GM21447 (cell line): ENCODE measurements at regions not wholly inside any gene's neighbourhood (a gene's known extent, or its start where the extent isn't known, plus 50 kb on each side); places are given as distances from the start of the nearest gene placed in this dataset.

Experiments
- ATAC-seq: cut with Tn5 transposase; IDR thresholded peaks from one replicate; pipeline ENCODE4 v1.9.1; 2021; ENCODE audit not compliant: unreplicated experiment

- no peak for ATAC-seq
These were observed 371.6 kb downstream of the RPRM start for GRCh38 chr2:153106802-153107477.

GRCh38 chr2:153105829-153106578 lies 372.6 kb downstream of the RPRM start:
- no peak for ATAC-seq

DNA sequence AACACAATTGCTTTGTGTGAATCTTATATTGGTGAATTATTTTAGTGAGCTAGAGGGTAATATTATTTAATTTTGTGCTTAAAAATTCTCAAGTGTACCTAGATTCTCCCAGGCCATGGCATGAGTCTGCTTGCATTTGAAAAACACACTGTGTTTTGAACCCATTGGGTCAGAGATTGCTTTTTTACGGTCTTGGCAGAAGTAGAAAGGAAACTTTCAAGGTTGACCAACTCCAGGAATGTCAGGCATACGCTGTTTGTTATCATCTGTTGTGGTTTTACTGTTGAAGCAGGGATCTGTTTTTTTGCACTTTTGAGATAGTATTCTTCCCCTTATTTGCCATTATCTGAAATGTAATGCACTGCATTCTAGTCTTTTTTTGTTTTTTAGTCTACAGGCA lies 377.4 kb downstream of the RPRM start:
- no peak for ATAC-seq

GRCh38 chr2:153100151-153100550 lies 378.4 kb downstream of the RPRM start:
- ATAC-seq = no peak

- no peak for ATAC-seq
These were observed 379.7 kb downstream of the ARL6IP6 start for GRCh38 chr2:153098073-153098472.

DNA sequence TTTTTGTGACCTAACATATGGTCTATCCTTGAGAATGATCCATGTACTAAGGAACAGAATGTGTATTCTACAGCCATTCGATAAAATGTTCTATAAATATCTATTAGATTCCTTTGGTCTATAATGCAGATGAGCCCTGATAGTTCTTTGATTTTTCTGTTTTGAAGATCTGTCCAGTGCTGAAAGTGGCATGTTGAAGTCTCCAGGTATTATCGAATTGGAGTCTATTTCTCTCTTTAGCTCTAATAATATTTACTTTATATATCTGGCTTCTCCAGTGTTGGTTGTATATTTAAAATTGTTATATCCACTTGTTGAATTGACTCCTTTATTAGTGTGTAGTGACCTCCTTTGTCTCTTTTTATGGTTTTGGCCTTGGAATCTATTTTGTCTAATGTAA lies 377.9 kb downstream of the ARL6IP6 start:
- no peak for ATAC-seq

DNA sequence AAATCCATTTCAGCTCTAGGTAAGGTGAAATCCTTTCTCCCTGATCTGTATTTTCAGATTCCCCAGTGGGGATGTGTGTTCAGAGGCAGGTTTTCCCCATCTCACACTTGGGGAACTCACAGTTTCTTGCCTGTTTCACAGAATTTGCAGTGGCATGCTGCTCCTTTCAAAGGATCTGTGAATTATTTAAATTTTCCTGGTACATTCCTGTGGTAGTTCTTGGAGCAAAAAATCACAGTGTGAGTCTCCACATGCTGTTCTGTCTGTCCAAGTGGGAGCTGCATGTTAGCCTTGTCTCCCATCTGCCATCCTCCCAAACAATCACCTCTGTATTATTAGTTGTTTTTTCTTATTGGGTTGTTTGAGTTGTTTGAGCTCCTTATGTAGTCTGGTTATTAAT lies 372.9 kb downstream of the ARL6IP6 start:
- ATAC-seq = no peak

DNA sequence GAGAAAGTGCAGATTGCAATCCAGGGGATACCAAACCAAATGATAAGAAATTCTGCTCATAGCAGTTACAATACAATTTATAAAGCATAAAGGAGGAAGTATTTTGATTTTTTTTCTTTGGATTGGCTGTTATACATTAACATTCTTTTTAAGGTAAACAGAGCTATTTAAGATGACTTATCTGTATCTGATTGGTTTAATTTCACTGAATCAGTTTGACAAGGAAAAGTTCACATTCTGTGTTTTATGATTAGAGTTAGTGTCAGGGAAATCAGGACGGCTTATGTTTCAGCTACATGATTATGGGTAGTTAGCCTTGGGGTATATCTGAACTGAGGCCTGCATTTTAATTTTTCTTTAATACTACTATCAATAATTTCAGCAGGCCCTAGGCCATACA lies 360.9 kb downstream of the ARL6IP6 start:
- ATAC-seq = no peak

- ATAC-seq = no peak
These were observed 358.9 kb downstream of the ARL6IP6 start for GRCh38 chr2:153077311-153077710.

GRCh38 chr2:153074207-153074606 lies 355.8 kb downstream of the ARL6IP6 start:
- no peak for ATAC-seq

DNA sequence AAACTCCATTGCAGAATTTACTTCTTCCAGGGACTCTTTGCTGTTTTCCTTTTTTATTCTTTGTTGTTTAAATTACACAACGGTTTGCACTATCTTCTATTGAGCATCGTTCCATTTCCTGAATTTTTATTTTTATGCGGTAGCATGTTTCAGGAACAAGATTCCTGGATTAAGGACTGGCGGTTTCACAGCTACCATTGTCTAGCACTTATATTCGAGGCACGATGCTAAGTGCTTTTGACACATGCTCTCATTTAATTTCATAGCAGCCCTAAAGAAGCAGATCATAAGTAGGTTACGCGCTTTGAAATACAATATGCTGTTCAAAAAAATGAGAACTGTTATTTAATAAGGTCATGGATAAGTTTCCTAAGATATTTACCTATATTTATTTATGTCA lies 354.4 kb downstream of the ARL6IP6 start:
- ATAC-seq = no peak

GRCh38 chr2:153072077-153072476 lies 353.7 kb downstream of the ARL6IP6 start:
- ATAC-seq = no peak

DNA sequence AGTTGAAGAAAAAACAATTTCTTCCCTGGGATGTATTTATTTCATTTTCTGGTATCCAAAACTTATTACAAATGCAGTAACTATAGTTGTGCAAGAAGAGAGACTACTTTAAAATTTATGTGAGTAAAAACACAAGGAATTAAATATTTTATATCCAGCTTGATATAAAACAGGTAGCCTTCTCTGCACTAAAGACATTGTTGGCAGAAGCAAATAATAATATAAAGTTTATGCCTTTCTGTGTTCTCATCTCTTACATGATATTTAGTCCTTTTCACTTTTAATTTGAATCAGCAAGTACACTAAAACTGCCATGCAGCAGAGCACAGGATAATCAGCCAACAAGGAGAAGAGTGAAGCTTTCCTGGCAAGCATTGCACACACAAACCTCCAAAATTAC lies 352.7 kb downstream of the ARL6IP6 start:
- ATAC-seq = no peak

DNA sequence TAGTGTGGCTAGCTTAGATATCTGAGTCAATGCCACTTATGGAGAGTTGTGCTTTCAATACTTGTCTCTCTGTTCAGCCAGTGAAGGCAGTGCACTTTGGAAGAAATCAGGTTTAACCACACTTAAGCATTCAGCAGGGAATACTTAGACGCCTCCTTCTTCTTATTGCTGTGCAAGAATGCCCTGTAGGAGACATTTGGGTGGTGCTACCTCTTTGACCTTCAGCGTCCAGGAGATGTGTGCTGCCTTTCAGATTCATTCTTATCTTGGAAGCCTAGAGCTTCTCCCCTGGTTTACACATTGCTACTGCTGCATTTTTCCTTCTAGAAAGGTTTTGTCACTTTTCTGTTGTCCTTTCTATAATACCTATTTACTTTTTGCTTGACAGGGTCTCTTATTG lies 350.5 kb downstream of the ARL6IP6 start:
- no peak for ATAC-seq

DNA sequence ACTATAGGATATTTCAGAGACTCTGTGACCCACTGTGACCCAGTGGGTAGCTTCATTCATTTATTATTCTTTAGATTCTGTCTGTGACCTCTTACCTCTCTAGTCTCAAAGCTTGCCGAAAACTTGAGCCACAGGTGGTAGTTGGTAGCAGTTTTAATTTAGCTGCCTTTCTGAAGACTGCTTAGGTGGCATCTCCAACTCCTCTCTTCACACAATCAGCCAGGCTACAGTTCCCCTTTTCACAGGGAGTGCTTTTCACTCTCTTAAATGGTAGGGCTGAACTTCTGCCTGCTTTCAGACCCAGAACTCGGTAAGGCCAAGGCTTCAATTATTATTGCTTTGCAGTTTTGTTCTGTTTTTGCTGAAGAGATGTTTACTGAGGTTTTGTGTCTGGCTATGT lies 349.6 kb downstream of the ARL6IP6 start:
- ATAC-seq = no peak

GRCh38 chr2:153059338-153060052 lies 341.1 kb downstream of the ARL6IP6 start:
- no peak for ATAC-seq

- no peak for ATAC-seq
These were observed 339.3 kb downstream of the ARL6IP6 start for GRCh38 chr2:153057743-153058142.

- no peak for ATAC-seq
These were observed 336.8 kb downstream of the ARL6IP6 start for GRCh38 chr2:153055182-153055581.

DNA sequence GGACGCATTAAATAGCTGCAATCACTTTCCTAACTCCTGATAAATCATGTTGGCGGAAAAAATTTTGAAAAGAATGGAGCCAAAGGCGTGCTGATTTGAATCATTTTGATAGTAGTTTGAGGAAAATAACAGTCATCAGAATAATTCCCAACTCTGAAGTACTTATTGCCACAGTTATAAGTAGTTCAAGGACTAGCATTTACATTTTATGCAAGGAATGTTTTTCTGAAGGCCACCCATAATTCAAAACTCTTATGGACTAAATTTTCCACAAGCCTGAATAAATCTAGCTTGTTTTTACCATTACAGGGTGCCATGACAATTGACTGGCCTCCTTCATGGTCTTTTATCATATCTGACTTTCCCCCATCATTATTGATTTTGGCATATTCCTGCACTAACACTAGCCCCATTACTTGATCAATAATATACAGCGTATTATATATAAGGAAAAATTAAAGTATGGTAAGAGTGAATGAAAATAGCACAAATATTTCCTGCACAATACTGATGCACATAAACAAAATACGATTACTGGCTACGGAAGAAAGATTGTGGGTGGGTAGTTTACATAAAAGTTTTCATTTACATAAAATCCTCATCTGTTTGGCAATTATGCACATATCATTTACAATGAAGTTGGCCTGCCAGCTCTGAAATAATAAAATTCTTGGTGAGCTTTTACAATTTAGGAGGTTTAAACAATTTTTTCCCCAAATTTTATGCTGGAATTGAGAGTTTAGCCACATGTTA lies 334.6 kb downstream of the ARL6IP6 start:
- no peak for ATAC-seq

- ATAC-seq = no peak
These were observed 328.8 kb downstream of the ARL6IP6 start for GRCh38 chr2:153047220-153047619.

DNA sequence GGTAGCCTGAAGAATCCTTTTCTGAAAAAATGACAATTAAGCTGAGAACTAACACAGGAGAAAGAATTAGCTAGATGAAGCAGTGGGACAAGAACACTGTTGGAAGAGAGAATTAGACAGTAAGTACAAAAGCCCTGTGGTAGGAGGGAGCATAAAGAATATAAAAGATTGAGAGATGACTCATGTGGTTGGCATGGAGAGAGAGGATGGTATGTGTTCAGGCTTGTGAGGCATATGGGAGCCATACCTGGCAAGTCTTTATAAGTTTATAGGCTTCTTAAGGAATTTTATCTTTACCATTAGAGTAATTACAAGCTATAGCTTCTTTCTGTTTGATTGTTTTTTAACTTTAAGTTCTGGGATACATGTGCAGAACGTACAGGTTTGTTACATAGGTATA lies 325.0 kb downstream of the ARL6IP6 start:
- ATAC-seq = no peak
